Neuronal stem cell (in vitro differentiated cells): ENCODE measurements at regions not wholly inside any gene's neighbourhood (a gene's known extent, or its start where the extent isn't known, plus 50 kb on each side); places are given as distances from the start of the nearest gene placed in this dataset.

ENCODE experiments used
- DNase-seq: peaks from one replicate; pipeline ENCODE4 v3.0.0-alpha.2; 2013; ENCODE audit warnings: low spot score
- H2AFZ ChIP-seq: one replicate; pipeline ENCODE4 v1.6.1; 2013; ENCODE audit warnings: mild to moderate bottlenecking, low read length, inconsistent platforms
- H2AK5ac ChIP-seq: 2 replicates; pipeline ENCODE4 v1.6.1; 2013; ENCODE audit warnings: low read depth, mild to moderate bottlenecking, inconsistent platforms, low read length, moderate library complexity, mixed read lengths
- H2BK120ac ChIP-seq: 2 replicates; pipeline ENCODE4 v1.6.1; 2013; ENCODE audit warnings: low read depth, mild to moderate bottlenecking, inconsistent platforms, low read length, moderate library complexity, mixed read lengths
- H2BK12ac ChIP-seq: one replicate; pipeline ENCODE4 v1.6.1; 2013; ENCODE audit warnings: low read length, inconsistent platforms
- H2BK15ac ChIP-seq: 2 replicates; pipeline ENCODE4 v1.6.1; 2013; ENCODE audit warnings: mild to moderate bottlenecking, low read length, inconsistent platforms, mixed read lengths
- H2BK5ac ChIP-seq: one replicate; pipeline ENCODE4 v1.6.1; 2013; ENCODE audit warnings: inconsistent platforms, mild to moderate bottlenecking, low read length, moderate library complexity
- H3K14ac ChIP-seq: one replicate; pipeline ENCODE4 v1.6.1; 2013; ENCODE audit warnings: low read length, inconsistent platforms
- H3K18ac ChIP-seq: 2 replicates; pipeline ENCODE4 v1.6.1; 2013; ENCODE audit warnings: low read length, inconsistent platforms
- H3K23ac ChIP-seq: 2 replicates; pipeline ENCODE4 v1.6.1; 2013; ENCODE audit warnings: low read depth, mild to moderate bottlenecking, mixed read lengths, low read length, inconsistent platforms; ENCODE audit not compliant: poor library complexity
- H3K27ac ChIP-seq: replicated peaks from 3 replicates; pipeline ENCODE4 v1.5.1; 2013; ENCODE audit warnings: low read length, inconsistent platforms
- H3K27me3 ChIP-seq, 3 experiments: 2 replicates each; pipeline ENCODE4 v1.6.1; 2013; ENCODE audit warnings: low read length in 3 of 3, mild to moderate bottlenecking in 2 of 3, inconsistent platforms in 1 of 3, low read depth in 1 of 3, mixed read lengths in 1 of 3, moderate library complexity in 1 of 3; ENCODE audit not compliant: control insufficient read depth in 3 of 3, insufficient read depth in 3 of 3
- H3K36me3 ChIP-seq, 2 donors: replicated peaks in 1 of 2; 2 replicates each; pipeline ENCODE4 v1.6.1; 2013; ENCODE audit warnings: low read length in 2 of 2; ENCODE audit not compliant: control insufficient read depth in 2 of 2, insufficient read depth in 2 of 2
- H3K4ac ChIP-seq: 2 replicates; pipeline ENCODE4 v1.6.1; 2013; ENCODE audit warnings: inconsistent platforms, mild to moderate bottlenecking, low read length, moderate library complexity
- H3K4me1 ChIP-seq, 2 donors: 1 replicate in 1 of 2; 2 replicates in 1 of 2; pipeline ENCODE4 v1.6.1; 2013; ENCODE audit warnings: low read length in 2 of 2, low read depth in 1 of 2; ENCODE audit not compliant: control insufficient read depth in 2 of 2, insufficient read depth in 1 of 2
- H3K4me2 ChIP-seq: one replicate; pipeline ENCODE4 v1.6.1; 2013; ENCODE audit warnings: mild to moderate bottlenecking, low read length, inconsistent platforms; ENCODE audit not compliant: insufficient read depth, poor library complexity, severe bottlenecking
- H3K4me3 ChIP-seq, 2 donors: 2 replicates each; pipeline ENCODE4 v1.5.1; 2013; ENCODE audit warnings: low read length in 2 of 2, mild to moderate bottlenecking in 2 of 2, inconsistent platforms in 1 of 2, moderate library complexity in 1 of 2
- H3K79me1 ChIP-seq: one replicate; pipeline ENCODE4 v1.6.1; 2013; ENCODE audit warnings: low read depth, mild to moderate bottlenecking, inconsistent platforms, low read length, moderate library complexity
- H3K9ac ChIP-seq: one replicate; pipeline ENCODE4 v1.6.1; 2013; ENCODE audit warnings: mild to moderate bottlenecking, low read depth, low read length, inconsistent platforms; ENCODE audit not compliant: poor library complexity
- H3K9me3 ChIP-seq, 2 donors: replicated peaks in 1 of 2; 2 replicates each; pipeline versions ENCODE3 to v1.6.1; 2013; ENCODE audit warnings: low read length in 2 of 2, mild to moderate bottlenecking in 2 of 2, inconsistent platforms in 1 of 2, low read depth in 1 of 2, mixed read lengths in 1 of 2, moderate library complexity in 1 of 2; ENCODE audit not compliant: control insufficient read depth in 2 of 2, insufficient read depth in 1 of 2
- H4K8ac ChIP-seq: one replicate; pipeline ENCODE4 v1.6.1; 2013; ENCODE audit warnings: low read depth, mild to moderate bottlenecking, inconsistent platforms, low read length, moderate library complexity
- H4K91ac ChIP-seq: one replicate; pipeline ENCODE4 v1.6.1; 2013; ENCODE audit warnings: low read length, low read depth, mild to moderate bottlenecking, inconsistent platforms; ENCODE audit not compliant: poor library complexity
- WGBS, 2 donors: extraction: QIAGEN DNeasy Blood & Tissue Kit; methylation state at CpG; one replicate each; pipeline ENCODE4 v1.1.7; 2013; ENCODE audit warnings: missing lambda C conversion rate in 2 of 2, mixed read lengths in 1 of 2; ENCODE audit not compliant: insufficient read length in 2 of 2, insufficient replicate concordance in 1 of 2; ENCODE audit errors: extremely low coverage in 2 of 2; 5-methylcytosine and 5-hydroxymethylcytosine counted together

DNA sequence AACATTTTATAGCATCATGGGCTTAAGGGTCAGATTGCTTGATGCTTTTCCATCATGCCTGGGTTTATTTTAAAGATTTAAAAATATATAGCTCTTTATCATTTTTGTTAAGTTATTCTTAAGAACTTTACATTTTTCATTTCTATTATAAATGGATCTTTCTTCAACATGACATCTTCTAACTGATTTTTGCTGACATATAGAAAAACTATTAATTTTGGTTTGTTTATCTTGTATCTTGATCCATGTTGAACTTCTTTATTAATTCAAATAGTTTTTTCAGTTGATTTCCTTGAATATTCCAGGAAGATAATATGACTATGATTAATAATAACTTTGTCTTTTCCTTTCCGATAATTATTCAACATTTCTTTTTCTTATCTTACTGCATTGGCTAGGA is 237.9 kb upstream of the CLINT1 start:
- no peak overlapping the region for H3K4me2 ChIP-seq
- H3K4me3 ChIP-seq: no peak overlapping the region
- no peak overlapping the region for H3K18ac ChIP-seq
- no peak overlapping the region for H3K14ac ChIP-seq
- H3K9ac ChIP-seq: no peak overlapping the region
- no peak overlapping the region for H2BK12ac ChIP-seq
- H3K9me3 ChIP-seq: no peaks in the 10 kb centered on the region
- no peak overlapping the region for H2BK15ac ChIP-seq
- H4K91ac ChIP-seq: no peak overlapping the region
- no peak overlapping the region for H2BK120ac ChIP-seq
- no peaks in the 10 kb centered on the region for H3K79me1 ChIP-seq
- WGBS, 2 donors: no CpG with 5 or more reads among the region's 1 CpG
- H3K23ac ChIP-seq: no peak overlapping the region
- H3K4ac ChIP-seq: no peak overlapping the region
- no peak overlapping the region for H2BK5ac ChIP-seq
- H3K27ac ChIP-seq: no peak overlapping the region
- no peak for DNase-seq
- H2AK5ac ChIP-seq: no peak overlapping the region
- H3K36me3 ChIP-seq: no peaks in the 10 kb centered on the region
- no peak overlapping the region for H2AFZ ChIP-seq
- H4K8ac ChIP-seq: no peak overlapping the region
- H3K4me1 ChIP-seq: no peaks in the 10 kb centered on the region
- no peaks in the 10 kb centered on the region for H3K27me3 ChIP-seq

DNA sequence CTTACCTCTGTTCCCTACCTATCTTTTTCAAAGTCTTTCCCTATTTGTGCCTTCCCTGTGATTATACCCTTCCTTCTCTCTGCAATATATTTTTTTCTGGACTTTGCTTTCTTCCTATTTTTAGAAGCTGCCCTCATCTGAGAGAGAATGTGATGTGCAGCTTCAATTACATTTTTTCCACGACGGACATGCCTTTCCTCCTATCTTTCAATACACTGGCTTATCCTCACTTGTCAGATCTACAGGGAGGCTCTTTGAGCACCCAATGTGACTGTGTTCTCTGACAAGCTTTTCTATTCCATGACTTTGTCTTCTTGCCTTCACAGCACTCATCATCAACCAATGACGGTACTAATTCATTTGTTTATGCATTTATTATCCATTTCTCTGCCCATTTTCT is 227.9 kb upstream of the CLINT1 start:
- Histone ChIP-seq H3K27ac (no peak overlapping the region), H2AK5ac (no peak overlapping the region), H3K14ac (no peak overlapping the region), H2BK15ac (no peak overlapping the region), H3K36me3 (no peaks in the 10 kb centered on the region), H3K79me1 (no peaks in the 10 kb centered on the region), H3K4me1 (no peaks in the 10 kb centered on the region), H2AFZ (no peak overlapping the region), H2BK12ac (no peak overlapping the region), H3K9ac (no peak overlapping the region), H3K18ac (no peak overlapping the region), H3K23ac (no peak overlapping the region), H3K27me3 (no peaks in the 10 kb centered on the region), H4K8ac (no peak overlapping the region), H3K4me2 (no peak overlapping the region), H3K4ac (no peak overlapping the region), H2BK120ac (no peak overlapping the region), H4K91ac (no peak overlapping the region), H3K4me3 (no peak overlapping the region), H2BK5ac (no peak overlapping the region), H3K9me3 (no peaks in the 10 kb centered on the region)
- no peak for DNase-seq
- no CpG with 5 or more reads among the region's 3 CpGs for WGBS, 2 donors

DNA sequence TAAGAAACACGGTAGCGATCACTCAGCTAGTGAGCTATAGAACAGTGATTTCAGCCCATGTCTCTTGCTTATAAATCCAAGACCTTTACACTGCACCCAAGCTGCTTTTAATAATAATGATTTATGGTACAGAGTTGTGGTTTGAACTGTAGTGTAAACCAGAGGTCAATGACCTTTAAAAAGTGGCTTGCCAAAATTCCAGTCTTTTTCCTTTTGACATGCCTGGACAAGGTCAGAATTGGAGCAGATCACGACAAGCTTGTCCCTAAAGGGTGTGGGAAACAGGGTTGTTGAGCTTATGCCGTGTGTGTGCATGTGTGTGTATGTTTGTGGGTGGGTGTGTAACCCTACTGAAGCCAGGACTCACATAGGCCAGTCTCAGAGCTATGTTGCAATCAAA is 225.3 kb upstream of the CLINT1 start:
- H3K4ac ChIP-seq: no peak overlapping the region
- H3K14ac ChIP-seq: no peak overlapping the region
- H3K27ac ChIP-seq: no peak overlapping the region
- H2BK15ac ChIP-seq: no peak overlapping the region
- H3K4me1 ChIP-seq: no peaks in the 10 kb centered on the region
- H3K18ac ChIP-seq: no peak overlapping the region
- no peak overlapping the region for H3K23ac ChIP-seq
- H3K4me3 ChIP-seq: no peak overlapping the region
- H3K9ac ChIP-seq: no peak overlapping the region
- no peaks in the 10 kb centered on the region for H3K36me3 ChIP-seq
- H2BK5ac ChIP-seq: no peak overlapping the region
- no peak overlapping the region for H2BK12ac ChIP-seq
- no peak overlapping the region for H3K4me2 ChIP-seq
- no peaks in the 10 kb centered on the region for H3K79me1 ChIP-seq
- no CpG with 5 or more reads among the region's 4 CpGs for WGBS, 2 donors
- H2AFZ ChIP-seq: no peak overlapping the region
- H2BK120ac ChIP-seq: no peak overlapping the region
- H2AK5ac ChIP-seq: no peak overlapping the region
- H4K91ac ChIP-seq: no peak overlapping the region
- no peak overlapping the region for H4K8ac ChIP-seq
- no peaks in the 10 kb centered on the region for H3K9me3 ChIP-seq
- no peaks in the 10 kb centered on the region for H3K27me3 ChIP-seq
- DNase-seq: no peak

DNA sequence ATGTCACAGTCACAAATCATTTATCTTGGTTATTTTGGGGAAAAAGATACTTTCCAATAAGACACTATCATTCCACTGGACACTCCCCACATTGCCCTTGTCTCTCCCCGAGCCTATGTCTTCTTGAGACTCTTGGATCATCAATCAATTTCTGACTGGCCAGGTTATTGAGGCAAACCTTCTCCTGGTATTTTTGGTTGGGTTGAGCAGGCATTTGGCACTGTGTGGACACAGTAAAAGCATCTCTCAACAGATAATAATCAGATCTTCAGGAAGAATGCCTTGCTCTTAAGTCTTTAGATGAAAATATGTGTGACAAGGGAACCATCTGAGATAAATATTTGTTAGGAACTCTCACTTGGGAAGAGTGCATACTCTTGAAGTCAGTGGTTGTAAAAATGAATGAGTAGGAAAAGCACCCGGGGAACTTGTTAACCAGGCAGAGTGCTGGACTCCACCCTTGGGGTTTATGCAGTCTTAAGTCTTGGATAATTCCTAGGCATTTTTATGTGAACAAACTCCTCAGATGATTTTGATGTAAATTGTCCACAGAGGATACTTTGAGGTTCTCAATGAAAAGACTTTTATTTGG is 223.8 kb upstream of the CLINT1 start:
- Histone ChIP-seq H3K18ac (no peak overlapping the region), H3K9ac (no peak overlapping the region), H3K14ac (no peak overlapping the region), H3K4ac (no peak overlapping the region), H3K36me3 (no peaks in the 10 kb centered on the region), H2BK15ac (no peak overlapping the region), H2AFZ (no peak overlapping the region), H3K79me1 (no peaks in the 10 kb centered on the region), H3K4me1 (no peaks in the 10 kb centered on the region), H2BK120ac (no peak overlapping the region), H4K91ac (no peak overlapping the region), H3K23ac (no peak overlapping the region), H2BK12ac (no peak overlapping the region), H3K4me2 (no peak overlapping the region), H3K4me3 (no peak overlapping the region), H4K8ac (no peak overlapping the region), H2BK5ac (no peak overlapping the region), H3K27me3 (no peaks in the 10 kb centered on the region), H3K27ac (no peak overlapping the region), H3K9me3 (no peaks in the 10 kb centered on the region), H2AK5ac (no peak overlapping the region)
- no CpG with 5 or more reads among the region's 2 CpGs for WGBS, 2 donors
- DNase-seq: no peak
